Astrocyte (in vitro differentiated cells and primary cell): ENCODE measurements at regions not wholly inside any gene's neighbourhood (a gene's known extent, or its start where the extent isn't known, plus 50 kb on each side); places are given as distances from the start of the nearest gene placed in this dataset.
A peak's percentile ranks its signal among the peaks of the same experiment; 100 is the strongest.

Experiments
- DNase-seq: peaks from one replicate; pipeline ENCODE4 v3.0.0-alpha.2; 2010; ENCODE audit warnings: low read depth
- FAIRE-seq: peaks from 2 replicates; lab custom pipeline; 2011; peaks lifted over from hg19 to GRCh38; lab: Jason Lieb, UNC
- H2AFZ ChIP-seq: 2 replicates; pipeline ENCODE4 v1.6.0; 2012; ENCODE audit warnings: low read depth, low read length, inconsistent platforms
- H3K27ac ChIP-seq: 2 replicates; pipeline ENCODE4 v1.5.1; 2011; ENCODE audit warnings: low read depth, low read length, inconsistent platforms
- H3K27me3 ChIP-seq: 2 replicates; pipeline ENCODE4 v1.6.0; 2011; ENCODE audit warnings: low read length, inconsistent platforms; ENCODE audit not compliant: insufficient read depth
- H3K36me3 ChIP-seq: 2 replicates; pipeline ENCODE4 v1.5.1; 2011; ENCODE audit warnings: low read length, inconsistent platforms; ENCODE audit not compliant: insufficient read depth
- H3K4me1 ChIP-seq: 2 replicates; pipeline ENCODE4 v1.5.1; 2011; ENCODE audit warnings: low read length, inconsistent platforms; ENCODE audit not compliant: insufficient read depth
- H3K4me2 ChIP-seq: 2 replicates; pipeline ENCODE4 v1.6.0; 2012; ENCODE audit warnings: low read length, inconsistent platforms
- H3K4me3 ChIP-seq: 2 replicates; pipeline ENCODE4 v1.5.1; 2011; ENCODE audit warnings: low read depth, mild to moderate bottlenecking, low read length, inconsistent platforms; ENCODE audit not compliant: insufficient read depth
- H3K79me2 ChIP-seq: 2 replicates; pipeline ENCODE4 v1.6.0; 2012; ENCODE audit warnings: mild to moderate bottlenecking, low read length, inconsistent platforms; ENCODE audit not compliant: insufficient read depth
- H3K9ac ChIP-seq: 2 replicates; pipeline ENCODE4 v1.6.0; 2012; ENCODE audit warnings: mild to moderate bottlenecking, low read length, inconsistent platforms
- H3K9me3 ChIP-seq: 2 replicates; pipeline ENCODE4 v1.5.1; 2012; ENCODE audit warnings: low read depth, mild to moderate bottlenecking, low read length, inconsistent platforms; ENCODE audit not compliant: insufficient read depth
- H4K20me1 ChIP-seq: 2 replicates; pipeline ENCODE4 v1.6.0; 2012; ENCODE audit warnings: low read length, inconsistent platforms; ENCODE audit not compliant: insufficient read depth
- H3K27ac Mint-ChIP-seq: one replicate; pipeline ENCODE4 v1.8.0; 2021; ENCODE audit warnings: mild to moderate bottlenecking, mixed read lengths; ENCODE audit not compliant: unreplicated experiment
- H3K27me3 Mint-ChIP-seq: one replicate; pipeline ENCODE4 v1.8.0; 2021; ENCODE audit warnings: low read depth, mixed read lengths; ENCODE audit not compliant: unreplicated experiment
- H3K36me3 Mint-ChIP-seq: one replicate; pipeline ENCODE4 v1.8.0; 2021; ENCODE audit warnings: low read depth, mixed read lengths; ENCODE audit not compliant: unreplicated experiment
- H3K4me1 Mint-ChIP-seq: one replicate; pipeline ENCODE4 v1.8.0; 2021; ENCODE audit warnings: low read depth, mixed read lengths; ENCODE audit not compliant: unreplicated experiment
- H3K4me3 Mint-ChIP-seq: one replicate; pipeline ENCODE4 v1.8.0; 2021; ENCODE audit warnings: mild to moderate bottlenecking, moderate library complexity, mixed read lengths; ENCODE audit not compliant: unreplicated experiment
- H3K9me3 Mint-ChIP-seq: one replicate; pipeline ENCODE4 v1.8.0; 2021; ENCODE audit warnings: mild to moderate bottlenecking, mixed read lengths; ENCODE audit not compliant: unreplicated experiment
- CTCF ChIP-seq: IDR thresholded peaks from 2 replicates; pipeline ENCODE4 v1.5.1; 2011; ENCODE audit warnings: low read depth, mild to moderate bottlenecking, inconsistent platforms, low read length, moderate library complexity; ENCODE audit not compliant: insufficient read depth
- EZH2 ChIP-seq: IDR thresholded peaks from 2 replicates; pipeline ENCODE4 v1.6.1; 2012; ENCODE audit warnings: mild to moderate bottlenecking, low read length, inconsistent platforms; ENCODE audit not compliant: insufficient read depth

DNA sequence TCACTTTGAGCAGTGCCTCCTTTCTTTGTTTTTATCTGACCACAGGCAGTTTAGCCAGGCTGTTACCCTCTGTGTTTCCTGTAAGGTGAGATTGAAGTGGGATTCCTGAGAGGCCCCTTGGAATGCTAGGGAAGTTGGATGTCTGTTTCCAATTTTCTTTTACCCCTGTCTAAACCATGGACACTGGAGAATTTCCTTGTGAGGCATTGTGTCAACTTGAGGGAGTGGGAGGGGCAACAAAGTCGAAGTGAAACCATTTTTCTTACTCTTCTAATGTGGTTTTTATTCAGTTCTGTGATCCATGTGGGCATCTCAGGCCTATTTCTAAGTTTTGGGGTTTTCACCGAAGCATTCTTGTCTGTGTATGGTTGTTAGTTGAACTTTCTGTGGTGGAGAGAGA, 296.1 kb upstream of the UGT8 start:
- Mint-ChIP-seq H3K4me3 (no peak overlapping the region), H3K27ac (peak overlapping the region; percentile 48), H3K27me3 (no peaks in the 10 kb centered on the region), H3K9me3 (peaks cover 2% of the 10 kb centered on the region), H3K4me1 (no peaks in the 10 kb centered on the region), H3K36me3 (peaks cover 2% of the 10 kb centered on the region)
- DNase-seq (peak; percentile 34), FAIRE-seq (peak; percentile 13)
- H2AFZ ChIP-seq, result peak overlapping the region; percentile 55
- no peaks in the 10 kb centered on the region for H4K20me1 ChIP-seq
- TF ChIP-seq EZH2, result no peak
- no peak for TF ChIP-seq CTCF
- no peaks in the 10 kb centered on the region for H3K9me3 ChIP-seq
- H3K27me3 ChIP-seq, result no peaks in the 10 kb centered on the region
- H3K9ac ChIP-seq, result no peak overlapping the region
- H3K4me3 ChIP-seq, result no peak overlapping the region
- peak overlapping the region; percentile 19 for H3K4me2 ChIP-seq
- no peak overlapping the region for H3K27ac ChIP-seq
- no peaks in the 10 kb centered on the region for H3K4me1 ChIP-seq
- no peaks in the 10 kb centered on the region for H3K79me2 ChIP-seq
- no peaks in the 10 kb centered on the region for H3K36me3 ChIP-seq

- Mint-ChIP-seq H3K27ac (no peak overlapping the region), H3K9me3 (peaks cover 2% of the 10 kb centered on the region), H3K27me3 (no peaks in the 10 kb centered on the region), H3K4me3 (no peak overlapping the region), H3K4me1 (no peaks in the 10 kb centered on the region), H3K36me3 (peaks cover 2% of the 10 kb centered on the region)
- Histone ChIP-seq H3K4me3 (no peak overlapping the region), H3K9ac (no peak overlapping the region), H3K36me3 (no peaks in the 10 kb centered on the region), H4K20me1 (no peaks in the 10 kb centered on the region), H3K9me3 (no peaks in the 10 kb centered on the region), H3K4me2 (no peak overlapping the region), H3K27ac (no peak overlapping the region), H3K79me2 (no peaks in the 10 kb centered on the region), H3K27me3 (no peaks in the 10 kb centered on the region), H2AFZ (no peak overlapping the region), H3K4me1 (no peaks in the 10 kb centered on the region)
- no peak for DNase-seq
- FAIRE-seq, result no peak
- no peak for TF ChIP-seq EZH2
- TF ChIP-seq CTCF, result no peak
Observed at GRCh38 chr4:114304046-114304445, 294.6 kb upstream of the UGT8 start.

- H3K9ac ChIP-seq, result no peak overlapping the region
- H3K9me3 ChIP-seq, result no peaks in the 10 kb centered on the region
- no peaks in the 10 kb centered on the region for H3K27me3 ChIP-seq
- H3K4me2 ChIP-seq, result no peak overlapping the region
- Mint-ChIP-seq H3K36me3 (peaks cover 2% of the 10 kb centered on the region), H3K27me3 (no peaks in the 10 kb centered on the region), H3K4me1 (no peaks in the 10 kb centered on the region), H3K4me3 (no peak overlapping the region), H3K9me3 (peaks cover 2% of the 10 kb centered on the region), H3K27ac (no peak overlapping the region)
- no peak overlapping the region for H3K27ac ChIP-seq
- no peaks in the 10 kb centered on the region for H3K36me3 ChIP-seq
- H3K4me1 ChIP-seq, result no peaks in the 10 kb centered on the region
- DNase-seq, result no peak
- H4K20me1 ChIP-seq, result no peaks in the 10 kb centered on the region
- H3K4me3 ChIP-seq, result no peak overlapping the region
- no peaks in the 10 kb centered on the region for H3K79me2 ChIP-seq
- H2AFZ ChIP-seq, result no peak overlapping the region
- TF ChIP-seq EZH2, result no peak
- no peak for TF ChIP-seq CTCF
- FAIRE-seq, result peak; percentile 54
Observed at GRCh38 chr4:114304567-114304966, 294.0 kb upstream of the UGT8 start.
